Liver (tissue), 3 donors: ENCODE measurements at regions not wholly inside any gene's neighbourhood (a gene's known extent, or its start where the extent isn't known, plus 50 kb on each side); places are given as distances from the start of the nearest gene placed in this dataset.

ENCODE experiments used
- ATF3 ChIP-seq: IDR thresholded peaks from 2 replicates; pipeline ENCODE4 v1.6.1; 2016; ENCODE audit warnings: antibody characterized with exemption
- FOXA1 ChIP-seq: IDR thresholded peaks from 2 replicates; pipeline ENCODE4 v1.6.1; 2016; ENCODE audit warnings: antibody characterized with exemption
- FOXA2 ChIP-seq: IDR thresholded peaks from 2 replicates; pipeline ENCODE4 v1.6.1; 2016; ENCODE audit warnings: antibody characterized with exemption
- GABPA ChIP-seq, 2 donors: IDR thresholded peaks in 1 of 2; conservative IDR thresholded peaks in 1 of 2; 2 replicates each; pipeline ENCODE4 v1.6.1; 2016; ENCODE audit warnings: antibody characterized with exemption in 2 of 2, mild to moderate bottlenecking in 1 of 2, moderate library complexity in 1 of 2
- MAX ChIP-seq: IDR thresholded peaks from 2 replicates; pipeline ENCODE4 v1.6.1; 2016; ENCODE audit warnings: antibody characterized with exemption
- RAD21 ChIP-seq, 2 donors: IDR thresholded peaks; 2 replicates each; pipeline ENCODE4 v1.6.1; 2016; ENCODE audit warnings: antibody characterized with exemption in 2 of 2, mild to moderate bottlenecking in 2 of 2
- RXRA ChIP-seq, 2 donors: IDR thresholded peaks; 2 replicates each; pipeline ENCODE4 v1.6.1; 2017 to 2018; ENCODE audit warnings: antibody characterized with exemption in 2 of 2, mild to moderate bottlenecking in 1 of 2
- SP1 ChIP-seq: IDR thresholded peaks from 2 replicates; pipeline ENCODE4 v1.6.1; 2018; ENCODE audit warnings: antibody characterized with exemption, mild to moderate bottlenecking
- TAF1 ChIP-seq: conservative IDR thresholded peaks from 2 replicates; pipeline ENCODE4 v1.6.1; 2016; ENCODE audit warnings: antibody characterized with exemption, mild to moderate bottlenecking
- YY1 ChIP-seq: IDR thresholded peaks from 2 replicates; pipeline ENCODE4 v1.6.1; 2016; ENCODE audit warnings: antibody characterized with exemption, mild to moderate bottlenecking
- TF ChIP-seq, protein P1 (sequence below): fragments of 150-350 bp; IDR thresholded peaks from 2 replicates; pipeline ENCODE4 v1.5.1; 2017; ENCODE audit warnings: improper control_type of control experiment, low read depth, low read length; ENCODE audit not compliant: missing input control
- TF ChIP-seq, protein P2 (sequence below): IDR thresholded peaks from 2 replicates; pipeline ENCODE4 v1.6.1; 2016; ENCODE audit warnings: antibody characterized with exemption, mild to moderate bottlenecking
- donor health status: healthy.
- donor health status: healthy.

DNA sequence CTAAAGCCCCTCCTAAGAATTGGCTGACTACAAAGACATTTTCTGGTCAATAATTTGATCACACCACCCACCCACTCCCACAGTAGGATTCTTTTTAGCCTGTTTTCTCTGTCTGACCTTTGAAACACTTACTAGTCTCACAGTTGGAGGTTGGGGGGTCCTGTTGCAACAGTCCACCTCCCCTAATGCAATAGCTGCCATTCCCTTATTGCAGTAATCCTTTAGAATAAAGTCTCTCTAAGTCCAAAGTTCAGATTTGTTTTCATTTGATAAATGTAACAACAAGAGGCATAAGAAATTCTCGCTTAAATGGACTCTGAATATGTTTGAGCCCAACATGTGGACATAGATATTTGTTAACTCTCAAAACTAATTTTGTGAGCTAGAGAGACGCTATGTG, 1326.8 kb upstream of the TMEFF2 start:
- TF ChIP-seq, protein P1, sequence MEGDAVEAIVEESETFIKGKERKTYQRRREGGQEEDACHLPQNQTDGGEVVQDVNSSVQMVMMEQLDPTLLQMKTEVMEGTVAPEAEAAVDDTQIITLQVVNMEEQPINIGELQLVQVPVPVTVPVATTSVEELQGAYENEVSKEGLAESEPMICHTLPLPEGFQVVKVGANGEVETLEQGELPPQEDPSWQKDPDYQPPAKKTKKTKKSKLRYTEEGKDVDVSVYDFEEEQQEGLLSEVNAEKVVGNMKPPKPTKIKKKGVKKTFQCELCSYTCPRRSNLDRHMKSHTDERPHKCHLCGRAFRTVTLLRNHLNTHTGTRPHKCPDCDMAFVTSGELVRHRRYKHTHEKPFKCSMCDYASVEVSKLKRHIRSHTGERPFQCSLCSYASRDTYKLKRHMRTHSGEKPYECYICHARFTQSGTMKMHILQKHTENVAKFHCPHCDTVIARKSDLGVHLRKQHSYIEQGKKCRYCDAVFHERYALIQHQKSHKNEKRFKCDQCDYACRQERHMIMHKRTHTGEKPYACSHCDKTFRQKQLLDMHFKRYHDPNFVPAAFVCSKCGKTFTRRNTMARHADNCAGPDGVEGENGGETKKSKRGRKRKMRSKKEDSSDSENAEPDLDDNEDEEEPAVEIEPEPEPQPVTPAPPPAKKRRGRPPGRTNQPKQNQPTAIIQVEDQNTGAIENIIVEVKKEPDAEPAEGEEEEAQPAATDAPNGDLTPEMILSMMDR: no peak
- no peak for TF ChIP-seq MAX
- no peak for TF ChIP-seq GABPA (IDR thresholded peaks at IDR 0.05 in 1 of 2, conservative IDR thresholded peaks at IDR 0.05 in 1 of 2)
- TF ChIP-seq RAD21 (IDR thresholded peaks at IDR 0.05): no peak
- TF ChIP-seq, protein P2, sequence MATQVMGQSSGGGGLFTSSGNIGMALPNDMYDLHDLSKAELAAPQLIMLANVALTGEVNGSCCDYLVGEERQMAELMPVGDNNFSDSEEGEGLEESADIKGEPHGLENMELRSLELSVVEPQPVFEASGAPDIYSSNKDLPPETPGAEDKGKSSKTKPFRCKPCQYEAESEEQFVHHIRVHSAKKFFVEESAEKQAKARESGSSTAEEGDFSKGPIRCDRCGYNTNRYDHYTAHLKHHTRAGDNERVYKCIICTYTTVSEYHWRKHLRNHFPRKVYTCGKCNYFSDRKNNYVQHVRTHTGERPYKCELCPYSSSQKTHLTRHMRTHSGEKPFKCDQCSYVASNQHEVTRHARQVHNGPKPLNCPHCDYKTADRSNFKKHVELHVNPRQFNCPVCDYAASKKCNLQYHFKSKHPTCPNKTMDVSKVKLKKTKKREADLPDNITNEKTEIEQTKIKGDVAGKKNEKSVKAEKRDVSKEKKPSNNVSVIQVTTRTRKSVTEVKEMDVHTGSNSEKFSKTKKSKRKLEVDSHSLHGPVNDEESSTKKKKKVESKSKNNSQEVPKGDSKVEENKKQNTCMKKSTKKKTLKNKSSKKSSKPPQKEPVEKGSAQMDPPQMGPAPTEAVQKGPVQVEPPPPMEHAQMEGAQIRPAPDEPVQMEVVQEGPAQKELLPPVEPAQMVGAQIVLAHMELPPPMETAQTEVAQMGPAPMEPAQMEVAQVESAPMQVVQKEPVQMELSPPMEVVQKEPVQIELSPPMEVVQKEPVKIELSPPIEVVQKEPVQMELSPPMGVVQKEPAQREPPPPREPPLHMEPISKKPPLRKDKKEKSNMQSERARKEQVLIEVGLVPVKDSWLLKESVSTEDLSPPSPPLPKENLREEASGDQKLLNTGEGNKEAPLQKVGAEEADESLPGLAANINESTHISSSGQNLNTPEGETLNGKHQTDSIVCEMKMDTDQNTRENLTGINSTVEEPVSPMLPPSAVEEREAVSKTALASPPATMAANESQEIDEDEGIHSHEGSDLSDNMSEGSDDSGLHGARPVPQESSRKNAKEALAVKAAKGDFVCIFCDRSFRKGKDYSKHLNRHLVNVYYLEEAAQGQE: no peak
- TF ChIP-seq FOXA1: no peak
- TF ChIP-seq FOXA2: no peak
- TF ChIP-seq YY1: peak; percentile 11
- no peak for TF ChIP-seq TAF1
- no peak for TF ChIP-seq ATF3
- peak; percentile 14 for TF ChIP-seq SP1
- no peak for TF ChIP-seq RXRA (IDR thresholded peaks at IDR 0.05)
